GM12878 (cell line): ENCODE measurements at regions not wholly inside any gene's neighbourhood (a gene's known extent, or its start where the extent isn't known, plus 50 kb on each side); places are given as distances from the start of the nearest gene placed in this dataset.

Source experiments
- ATAC-seq: fragments of 200-7000 bp; cut with Tn5 transposase; 3 replicates; pipeline ENCODE4 v1.9.1; 2020; ENCODE audit warnings: mild to moderate bottlenecking, moderate library complexity
- BruUV-seq: library from RNA; stranded (reverse); fragments of 400-500 nt; replicated peaks from 2 replicates; lab custom pipeline; 2021; lab: Mats Ljungman, UMichigan
- CTCF ChIA-PET: fragments of 300-600 bp; sonication (Branson Sonifier 250); formaldehyde crosslinking; extraction: SDS; loops from one replicate; lab custom pipeline; 2021; ENCODE audit warnings: inconsistent platforms; lab: Yijun Ruan, JAX
- POLR2A ChIA-PET: fragments of 350-600 bp; formaldehyde crosslinking; extraction: SDS; loops from one replicate; lab custom pipeline; 2021; ENCODE audit warnings: inconsistent platforms; lab: Charles Lee
- RAD21 ChIA-PET: fragments of 300-600 bp; sonication (Branson Sonifier 250); formaldehyde crosslinking; loops from one replicate; lab custom pipeline; 2023; ENCODE audit warnings: antibody characterized with exemption; ENCODE audit not compliant: unreplicated experiment; lab: Charles Lee
- SMC1A ChIA-PET: fragments of 300-600 bp; sonication (Branson Sonifier 250); formaldehyde crosslinking; loops from one replicate; lab custom pipeline; 2023; ENCODE audit not compliant: unreplicated experiment, uncharacterized antibody; lab: Charles Lee
- DNase-seq: peaks from one replicate; pipeline ENCODE4 v3.0.0-alpha.2; 2011; ENCODE audit warnings: low read depth, low spot score
- FAIRE-seq: peaks from 3 replicates; lab custom pipeline; 2011; peaks lifted over from hg19 to GRCh38; lab: Jason Lieb, UNC
- H2AFZ ChIP-seq: 2 replicates; pipeline ENCODE4 v1.6.0; 2011; ENCODE audit warnings: low read depth, low read length, control low read depth; ENCODE audit not compliant: control insufficient read depth
- H3K27ac ChIP-seq: 2 replicates; pipeline ENCODE4 v1.5.1; 2011; ENCODE audit warnings: control low read depth; ENCODE audit not compliant: control insufficient read depth, insufficient read depth
- H3K27me3 ChIP-seq, 2 experiments: replicated peaks in 1 of 2; 2 replicates each; pipeline versions ENCODE4 v1.6.0 to v1.6.1; 2011; ENCODE audit warnings: low read length in 1 of 2; ENCODE audit not compliant: control insufficient read depth in 2 of 2, insufficient read depth in 2 of 2
- H3K36me3 ChIP-seq, 2 experiments: 2 replicates each; pipeline ENCODE4 v1.5.1; 2011; ENCODE audit warnings: low read length in 1 of 2; ENCODE audit not compliant: control insufficient read depth in 2 of 2, insufficient read depth in 2 of 2
- H3K4me1 ChIP-seq: 2 replicates; pipeline ENCODE4 v1.6.1; 2011; ENCODE audit warnings: mild to moderate bottlenecking, low read length, moderate library complexity, mixed read lengths; ENCODE audit not compliant: control insufficient read depth, insufficient read depth
- H3K4me2 ChIP-seq: 2 replicates; pipeline ENCODE4 v1.6.0; 2011; ENCODE audit warnings: control low read depth; ENCODE audit not compliant: control insufficient read depth, insufficient read depth
- H3K4me3 ChIP-seq: fragments of 200-600 bp; sonication (generic); 2 replicates; pipeline ENCODE4 v1.5.1; 2016
- H3K79me2 ChIP-seq: 2 replicates; pipeline ENCODE4 v1.6.0; 2011; ENCODE audit warnings: low read length; ENCODE audit not compliant: control insufficient read depth, insufficient read depth
- H3K9ac ChIP-seq: 2 replicates; pipeline ENCODE4 v1.8.0; 2011; ENCODE audit warnings: low read length, control low read depth, mixed read lengths; ENCODE audit not compliant: control insufficient read depth, insufficient read depth
- H3K9me3 ChIP-seq: replicated peaks from 3 replicates; pipeline ENCODE4 v1.5.1; 2011; ENCODE audit warnings: mild to moderate bottlenecking, low read length; ENCODE audit not compliant: control insufficient read depth, insufficient read depth
- H4K20me1 ChIP-seq: 2 replicates; pipeline ENCODE4 v1.6.0; 2011; ENCODE audit not compliant: control insufficient read depth, insufficient read depth
- ATF7 ChIP-seq: fragments of 450-650 bp; IDR thresholded peaks from 2 replicates; pipeline ENCODE4 v1.6.1; 2016; ENCODE audit warnings: low read depth, mild to moderate bottlenecking
- BHLHE40 ChIP-seq, 2 experiments: fragments of 450-650 bp in 1 of 2; IDR thresholded peaks; 2 replicates each; pipeline ENCODE4 v1.6.1; 2011 to 2017; ENCODE audit warnings: low read depth in 2 of 2, borderline replicate concordance in 1 of 2, improper control_type of control experiment in 1 of 2, low read length in 1 of 2, mild to moderate bottlenecking in 1 of 2
- CEBPB ChIP-seq, 2 experiments: fragments of 150-350 bp in 1 of 2; IDR thresholded peaks; 2 replicates each; pipeline ENCODE4 v1.6.1; 2012 to 2014; ENCODE audit warnings: low read depth in 2 of 2, low read length in 2 of 2, borderline replicate concordance in 1 of 2, inconsistent platforms in 1 of 2
- CHD4 ChIP-seq: fragments of 200-600 bp; sonication (generic); IDR thresholded peaks from 2 replicates; pipeline ENCODE4 v1.6.1; 2016; ENCODE audit warnings: mild to moderate bottlenecking
- CREB1 ChIP-seq: IDR thresholded peaks from 2 replicates; pipeline ENCODE4 v1.6.1; 2012; ENCODE audit warnings: low read depth, mild to moderate bottlenecking, inconsistent platforms
- DPF2 ChIP-seq: fragments of 450-650 bp; IDR thresholded peaks from 2 replicates; pipeline ENCODE4 v1.6.1; 2017; ENCODE audit warnings: mild to moderate bottlenecking
- KDM1A ChIP-seq: fragments of 200-600 bp; sonication (generic); IDR thresholded peaks from 2 replicates; pipeline ENCODE4 v1.6.1; 2016; ENCODE audit warnings: borderline replicate concordance
- LARP7 ChIP-seq: fragments of 450-650 bp; IDR thresholded peaks from 2 replicates; pipeline ENCODE4 v1.6.1; 2017; ENCODE audit warnings: mild to moderate bottlenecking
- MTA2 ChIP-seq: fragments of 450-650 bp; IDR thresholded peaks from 2 replicates; pipeline ENCODE4 v1.6.1; 2016; ENCODE audit warnings: low read depth, mild to moderate bottlenecking, moderate library complexity
- NFYA ChIP-seq: IDR thresholded peaks from 2 replicates; pipeline ENCODE4 v1.6.1; 2011; ENCODE audit warnings: low read depth, mild to moderate bottlenecking, low read length, improper control_type of control experiment, borderline replicate concordance
- NR2C2 ChIP-seq: IDR thresholded peaks from 2 replicates; pipeline ENCODE4 v1.6.1; 2011; ENCODE audit warnings: borderline replicate concordance, low read depth; ENCODE audit not compliant: control insufficient read depth, insufficient read length
- PAX8 ChIP-seq: fragments of 450-650 bp; IDR thresholded peaks from 2 replicates; pipeline ENCODE4 v1.6.1; 2017; ENCODE audit warnings: mild to moderate bottlenecking, moderate library complexity
- POLR2AphosphoS5 ChIP-seq: IDR thresholded peaks from 2 replicates; pipeline ENCODE4 v1.6.1; 2011; ENCODE audit warnings: mild to moderate bottlenecking, low read length, inconsistent platforms
- POU2F2 ChIP-seq: IDR thresholded peaks from 3 replicates; pipeline ENCODE4 v1.6.1; 2011; ENCODE audit warnings: low read depth, mild to moderate bottlenecking, low read length, borderline replicate concordance
- SMAD1 ChIP-seq: fragments of 450-650 bp; IDR thresholded peaks from 2 replicates; pipeline ENCODE4 v1.6.1; 2018; ENCODE audit warnings: mild to moderate bottlenecking, low read depth; ENCODE audit not compliant: partially characterized antibody
- SP1 ChIP-seq: IDR thresholded peaks from one replicate; pipeline ENCODE4 v1.6.1; 2011; ENCODE audit warnings: low read depth, low read length
- ZZZ3 ChIP-seq: IDR thresholded peaks from 2 replicates; pipeline ENCODE4 v1.6.1; 2011; ENCODE audit warnings: low read depth; ENCODE audit not compliant: control insufficient read depth, insufficient read length
- WGBS: methylation state at CpG from one replicate; pipeline ENCODE4 v1.1.6; 2016; ENCODE audit warnings: low lambda C conversion rate; ENCODE audit not compliant: insufficient replicate concordance, insufficient coverage; ENCODE audit errors: missing lambda C conversion rate; 5-methylcytosine and 5-hydroxymethylcytosine counted together
- in situ Hi-C: fragments of 300-500 bp; cut with MboI; formaldehyde crosslinking; loops from 9 replicates; pipeline ENCODE4 v1.14.3; 2018; ENCODE audit warnings: mixed read lengths
- intact Hi-C: fragments of 100-400 bp; cut with micrococcal nuclease; formaldehyde crosslinking; loops from one replicate; pipeline ENCODE4 v1.14.2; 2022; ENCODE audit not compliant: unreplicated experiment
- TF ChIP-seq, protein P1 (sequence below): IDR thresholded peaks from 2 replicates; pipeline ENCODE4 v1.6.1; 2011; ENCODE audit warnings: low read depth, mild to moderate bottlenecking, low read length, moderate library complexity, borderline replicate concordance; ENCODE audit errors: extremely low read depth

DNA sequence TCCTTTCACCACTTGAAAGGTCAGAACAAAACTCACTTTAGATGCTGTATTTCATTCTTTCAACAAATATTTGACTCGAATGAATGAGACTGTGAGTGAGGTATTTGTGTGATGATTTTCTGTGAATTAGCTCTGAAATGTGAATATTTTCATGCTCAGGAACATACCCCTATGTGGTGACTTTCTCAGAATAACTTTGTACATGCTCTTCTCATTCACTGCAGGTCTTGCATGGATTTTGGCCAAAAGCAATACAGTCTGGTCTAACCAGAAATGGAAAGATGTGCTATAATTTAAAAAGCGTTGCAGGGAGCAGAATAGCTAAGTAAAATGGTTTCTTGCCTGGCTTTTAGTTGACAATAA is 75.5 kb downstream of the MYCN start:
- Histone ChIP-seq H2AFZ (no peak overlapping the region), H3K27ac (no peak overlapping the region), H3K4me3 (no peak overlapping the region), H3K27me3 (peaks cover 2 to 6% of the 10 kb centered on the region in 2 experiments), H3K9ac (no peak overlapping the region), H4K20me1 (no peaks in the 10 kb centered on the region)
- in situ Hi-C loops = no loop called here
- intact Hi-C loops = no loop called here
- 0% methylated on average over 2 of the region's 2 CpGs for WGBS
- ChIA-PET SMC1A (interaction anchor here (0.7 kb wide), 1 partner anchor 1422 kb away, joined by 3 read pairs; no protein-coding TSS in a partner anchor), CTCF (no interaction called here)
- TF ChIP-seq NR2C2 = no peak
- TF ChIP-seq SP1 = no peak
- TF ChIP-seq SMAD1 = no peak
- no peak for TF ChIP-seq NFYA
- no peak for TF ChIP-seq LARP7
- TF ChIP-seq ATF7 = no peak
- no peak for TF ChIP-seq POLR2AphosphoS5
- TF ChIP-seq, all 136 proteins: peak for 0
- FAIRE-seq (no peak), ATAC-seq (no peak), DNase-seq (no peak)
- Histone ChIP-seq H3K36me3 (no peaks in the 10 kb centered on the region), H3K79me2 (no peaks in the 10 kb centered on the region), H3K9me3 (no peaks in the 10 kb centered on the region), H3K4me1 (no peaks in the 10 kb centered on the region), H3K4me2 (no peak overlapping the region)
- ChIA-PET RAD21 (no interaction called here), POLR2A (no interaction called here)
- no TSS peak for BruUV-seq

DNA sequence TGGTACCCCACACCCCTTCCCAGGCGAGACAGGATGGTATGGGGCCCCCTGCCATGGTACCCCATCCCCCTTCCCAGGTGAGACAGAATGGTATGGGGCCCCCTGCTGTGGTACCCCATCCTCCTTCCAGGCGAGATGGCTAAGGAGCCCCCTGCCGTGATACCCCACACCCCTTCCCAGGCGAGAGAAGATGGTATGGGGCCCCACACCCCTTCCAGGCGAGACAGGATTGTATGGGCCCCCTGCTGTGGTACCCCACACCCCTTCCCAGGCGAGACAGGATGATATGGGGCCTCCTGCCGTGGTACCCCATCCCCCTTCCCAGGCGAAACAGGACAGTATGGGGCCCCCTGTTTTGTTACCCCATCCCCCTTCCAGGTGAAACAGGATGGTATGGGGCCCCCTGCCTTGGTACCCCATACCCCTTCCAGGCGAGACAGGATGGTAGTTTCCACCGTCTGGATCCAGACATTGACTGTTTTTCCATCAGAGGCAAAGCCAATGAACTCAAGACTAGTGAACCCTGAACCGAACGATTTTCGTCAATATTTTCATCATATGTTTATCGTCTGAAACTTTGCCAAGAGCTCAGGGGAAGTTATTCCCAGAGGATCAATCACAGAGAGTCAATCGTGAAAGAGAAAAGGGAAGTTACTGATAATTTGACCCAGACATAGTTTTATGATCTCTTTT is 75.0 kb downstream of the MYCN start:
- in situ Hi-C loops (no loop called here), intact Hi-C loops (no loop called here)
- H2AFZ ChIP-seq = no peak overlapping the region
- ChIA-PET POLR2A (no interaction called here), RAD21 (no interaction called here), SMC1A (interaction anchor here (0.7 kb wide), 1 partner anchor 1422 kb away, joined by 3 read pairs; no protein-coding TSS in a partner anchor), CTCF (no interaction called here)
- no peaks in the 10 kb centered on the region for H4K20me1 ChIP-seq
- 31% methylated on average over 15 of the region's 15 CpGs for WGBS
- no peaks in the 10 kb centered on the region for H3K9me3 ChIP-seq
- no peak overlapping the region for H3K27ac ChIP-seq
- FAIRE-seq (no peak), ATAC-seq (no peak), DNase-seq (no peak)
- H3K4me2 ChIP-seq = no peak overlapping the region
- H3K9ac ChIP-seq = no peak overlapping the region
- no peaks in the 10 kb centered on the region for H3K79me2 ChIP-seq
- H3K27me3 ChIP-seq = peaks cover 2 to 6% of the 10 kb centered on the region in 2 experiments
- H3K4me3 ChIP-seq = no peak overlapping the region
- H3K36me3 ChIP-seq = no peaks in the 10 kb centered on the region
- no TSS peak for BruUV-seq
- H3K4me1 ChIP-seq = no peaks in the 10 kb centered on the region
- TF ChIP-seq DPF2 = no peak
- TF ChIP-seq, protein P1, sequence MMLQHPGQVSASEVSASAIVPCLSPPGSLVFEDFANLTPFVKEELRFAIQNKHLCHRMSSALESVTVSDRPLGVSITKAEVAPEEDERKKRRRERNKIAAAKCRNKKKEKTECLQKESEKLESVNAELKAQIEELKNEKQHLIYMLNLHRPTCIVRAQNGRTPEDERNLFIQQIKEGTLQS = no peak
- TF ChIP-seq CEBPB (IDR thresholded peaks at IDR 0.05; ENCODE audit: borderline replicate concordance in 1 of 2, low read depth in 2 of 2, low read length in 2 of 2) = no peak
- TF ChIP-seq NR2C2 = no peak
- no peak for TF ChIP-seq PAX8
- no peak for TF ChIP-seq CHD4
- TF ChIP-seq MTA2 = no peak
- TF ChIP-seq ZZZ3 = no peak
- TF ChIP-seq KDM1A = no peak
- TF ChIP-seq POU2F2 = no peak
- TF ChIP-seq BHLHE40 (IDR thresholded peaks at IDR 0.05; ENCODE audit: borderline replicate concordance in 1 of 2, low read depth in 2 of 2, low read length in 1 of 2) = no peak
- TF ChIP-seq CREB1 = no peak
